Mammary epithelial cell (primary cell): ENCODE measurements at regions not wholly inside any gene's neighbourhood (a gene's known extent, or its start where the extent isn't known, plus 50 kb on each side); places are given as distances from the start of the nearest gene placed in this dataset.

Experiments
- EZH2 ChIP-seq: IDR thresholded peaks from 2 replicates; pipeline ENCODE4 v1.6.1; 2012; ENCODE audit warnings: low read length, inconsistent platforms, borderline replicate concordance
- TF ChIP-seq, protein P1 (sequence below), 2 donors: IDR thresholded peaks in 1 of 2; conservative IDR thresholded peaks in 1 of 2; 2 replicates each; pipeline ENCODE4 v1.5.1; 2011 to 2012; ENCODE audit warnings: inconsistent platforms in 2 of 2, low read length in 2 of 2, mild to moderate bottlenecking in 2 of 2, control low read depth in 1 of 2, low read depth in 1 of 2; ENCODE audit not compliant: insufficient read depth in 1 of 2; ENCODE audit errors: extremely low read depth in 1 of 2

DNA sequence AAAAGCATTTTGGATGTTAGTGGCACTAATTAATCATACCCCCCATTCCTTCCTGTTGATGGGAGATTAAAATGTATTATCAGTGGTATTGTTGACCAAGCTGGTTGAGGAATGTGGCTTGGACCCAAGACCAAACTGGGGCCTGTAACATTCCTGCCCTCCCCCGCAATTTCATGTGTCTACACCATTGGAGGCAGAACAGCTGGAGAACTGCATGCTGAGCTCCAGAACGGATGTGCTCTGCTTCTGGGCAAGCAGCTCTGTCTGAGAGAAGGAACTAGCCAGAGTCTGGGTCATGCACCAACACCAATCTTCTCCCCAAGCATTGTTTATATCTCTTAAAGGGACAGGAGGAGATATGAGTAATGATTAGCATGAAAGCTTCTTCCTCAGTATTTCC, 185.5 kb downstream of the CEP135 start:
- TF ChIP-seq, protein P1, sequence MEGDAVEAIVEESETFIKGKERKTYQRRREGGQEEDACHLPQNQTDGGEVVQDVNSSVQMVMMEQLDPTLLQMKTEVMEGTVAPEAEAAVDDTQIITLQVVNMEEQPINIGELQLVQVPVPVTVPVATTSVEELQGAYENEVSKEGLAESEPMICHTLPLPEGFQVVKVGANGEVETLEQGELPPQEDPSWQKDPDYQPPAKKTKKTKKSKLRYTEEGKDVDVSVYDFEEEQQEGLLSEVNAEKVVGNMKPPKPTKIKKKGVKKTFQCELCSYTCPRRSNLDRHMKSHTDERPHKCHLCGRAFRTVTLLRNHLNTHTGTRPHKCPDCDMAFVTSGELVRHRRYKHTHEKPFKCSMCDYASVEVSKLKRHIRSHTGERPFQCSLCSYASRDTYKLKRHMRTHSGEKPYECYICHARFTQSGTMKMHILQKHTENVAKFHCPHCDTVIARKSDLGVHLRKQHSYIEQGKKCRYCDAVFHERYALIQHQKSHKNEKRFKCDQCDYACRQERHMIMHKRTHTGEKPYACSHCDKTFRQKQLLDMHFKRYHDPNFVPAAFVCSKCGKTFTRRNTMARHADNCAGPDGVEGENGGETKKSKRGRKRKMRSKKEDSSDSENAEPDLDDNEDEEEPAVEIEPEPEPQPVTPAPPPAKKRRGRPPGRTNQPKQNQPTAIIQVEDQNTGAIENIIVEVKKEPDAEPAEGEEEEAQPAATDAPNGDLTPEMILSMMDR (conservative IDR thresholded peaks at IDR 0.05 in 1 of 2, IDR thresholded peaks at IDR 0.05 in 1 of 2; ENCODE audit: extremely low read depth in 1 of 2, insufficient read depth in 1 of 2, low read depth in 1 of 2, low read length in 2 of 2) = no peak
- TF ChIP-seq EZH2 = no peak
